ENCODE measurements at regions not wholly inside any gene's neighbourhood (a gene's known extent, or its start where the extent isn't known, plus 50 kb on each side); places are given as distances from the start of the nearest gene placed in this dataset.

DNA sequence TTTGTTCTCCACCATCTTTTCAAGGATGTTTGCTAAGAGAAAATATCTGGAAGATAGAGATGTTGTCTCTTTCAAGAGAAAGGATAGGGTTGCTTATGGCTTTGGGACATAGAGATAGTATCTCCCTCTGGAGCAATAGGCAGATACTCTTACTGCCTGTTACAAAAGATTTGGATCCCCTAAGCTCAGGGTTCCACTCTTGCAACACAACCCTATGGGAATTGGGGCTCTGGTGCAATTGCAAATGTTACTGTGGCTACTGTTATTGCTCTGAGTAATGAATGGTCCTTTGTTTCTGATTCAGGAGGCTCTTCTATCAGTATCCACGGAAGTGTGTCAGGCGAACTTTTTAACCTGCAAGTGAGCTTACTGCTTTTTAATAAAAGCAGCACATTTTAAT, 88.8 kb downstream of the GPR85 start:
- Histone ChIP-seq H3K79me2 (ENCODE audit: control insufficient read depth, insufficient read depth, low read length) (no peaks in the 10 kb centered on the region), H3K9me3 (ENCODE audit: control insufficient read depth, low read depth, low read length) (no peaks in the 10 kb centered on the region), H3K9ac (ENCODE audit: control insufficient read depth, extremely low read depth, insufficient read depth, low read length) (no peak overlapping the region), H2AFZ (ENCODE audit: control insufficient read depth, low read length) (no peak overlapping the region), H3K4me2 (ENCODE audit: control insufficient read depth, extremely low read depth, insufficient read depth, low read depth, low read length) (no peak overlapping the region), H4K20me1 (ENCODE audit: control insufficient read depth, extremely low read depth, insufficient read depth, low read length) (no peaks in the 10 kb centered on the region), H3K4me1 (ENCODE audit: control insufficient read depth, extremely low read depth, insufficient read depth, low read length) (peaks cover 9% of the 10 kb centered on the region), H3K27ac (ENCODE audit: control insufficient read depth, insufficient read depth, low read length) (no peak overlapping the region), H3K27me3 (ENCODE audit: control insufficient read depth, extremely low read depth, insufficient read depth, low read length) (no peaks in the 10 kb centered on the region), H3K4me3 (ENCODE audit: control insufficient read depth in 2 of 3, extremely low read depth in 1 of 3, insufficient read depth in 2 of 3, low read depth in 1 of 3, low read length in 3 of 3) (no peak overlapping the region), H3K9me1 (ENCODE audit: control insufficient read depth, extremely low read depth, insufficient read depth, low read length) (no peaks in the 10 kb centered on the region), H3K36me3 (ENCODE audit: control insufficient read depth in 2 of 2, extremely low read depth in 1 of 2, insufficient read depth in 2 of 2, low read length in 2 of 2) (no peaks in the 10 kb centered on the region)
- dilution Hi-C loops (cut with MboI; ENCODE audit: extremely low pct_ligation_motif_present, low sequenced_read_pairs), result no loop called here
- no peak for FAIRE-seq
- no peak for TF ChIP-seq EZH2 (IDR thresholded peaks at IDR 0.05; ENCODE audit: low read length)
- TF ChIP-seq, protein P1, sequence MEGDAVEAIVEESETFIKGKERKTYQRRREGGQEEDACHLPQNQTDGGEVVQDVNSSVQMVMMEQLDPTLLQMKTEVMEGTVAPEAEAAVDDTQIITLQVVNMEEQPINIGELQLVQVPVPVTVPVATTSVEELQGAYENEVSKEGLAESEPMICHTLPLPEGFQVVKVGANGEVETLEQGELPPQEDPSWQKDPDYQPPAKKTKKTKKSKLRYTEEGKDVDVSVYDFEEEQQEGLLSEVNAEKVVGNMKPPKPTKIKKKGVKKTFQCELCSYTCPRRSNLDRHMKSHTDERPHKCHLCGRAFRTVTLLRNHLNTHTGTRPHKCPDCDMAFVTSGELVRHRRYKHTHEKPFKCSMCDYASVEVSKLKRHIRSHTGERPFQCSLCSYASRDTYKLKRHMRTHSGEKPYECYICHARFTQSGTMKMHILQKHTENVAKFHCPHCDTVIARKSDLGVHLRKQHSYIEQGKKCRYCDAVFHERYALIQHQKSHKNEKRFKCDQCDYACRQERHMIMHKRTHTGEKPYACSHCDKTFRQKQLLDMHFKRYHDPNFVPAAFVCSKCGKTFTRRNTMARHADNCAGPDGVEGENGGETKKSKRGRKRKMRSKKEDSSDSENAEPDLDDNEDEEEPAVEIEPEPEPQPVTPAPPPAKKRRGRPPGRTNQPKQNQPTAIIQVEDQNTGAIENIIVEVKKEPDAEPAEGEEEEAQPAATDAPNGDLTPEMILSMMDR (optimal IDR thresholded peaks at IDR 0.05 in 1 of 3, IDR thresholded peaks at IDR 0.05 in 1 of 3, conservative IDR thresholded peaks at IDR 0.05 in 1 of 3; ENCODE audit: extremely low read depth in 1 of 3, insufficient read depth in 2 of 3, low read length in 3 of 3), result no peak
- no peak for DNase-seq (ENCODE audit: low read depth, low spot score)

DNA sequence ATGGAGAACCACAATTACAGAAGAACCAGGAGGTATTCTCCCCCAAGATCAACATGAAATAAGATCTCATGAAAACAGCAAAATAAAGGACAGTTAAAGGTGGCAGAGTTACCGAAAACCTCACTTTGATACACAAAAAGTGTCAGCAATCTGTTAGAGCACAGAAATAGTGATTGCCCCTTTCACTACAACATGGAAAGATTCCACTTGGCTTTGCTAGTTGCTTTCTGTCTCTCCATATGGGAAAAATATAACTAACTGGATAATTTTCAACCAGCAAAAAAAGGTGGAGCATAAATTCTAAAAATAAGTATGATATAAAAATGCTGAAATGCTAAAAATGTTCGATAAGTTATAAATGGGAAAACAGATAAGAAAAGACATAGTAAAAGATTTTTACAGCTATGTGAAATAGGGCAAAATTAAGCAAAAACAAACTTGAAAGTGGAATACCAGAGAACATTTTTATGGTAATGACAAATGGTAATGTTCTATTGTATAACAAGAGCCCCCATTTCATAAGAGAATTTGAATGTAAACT, 90.2 kb downstream of the GPR85 start:
- Histone ChIP-seq H3K27me3 (ENCODE audit: control insufficient read depth, extremely low read depth, insufficient read depth, low read length) (no peaks in the 10 kb centered on the region), H3K4me1 (ENCODE audit: control insufficient read depth, extremely low read depth, insufficient read depth, low read length) (peaks cover 9% of the 10 kb centered on the region), H3K9me3 (ENCODE audit: control insufficient read depth, low read depth, low read length) (no peaks in the 10 kb centered on the region), H2AFZ (ENCODE audit: control insufficient read depth, low read length) (peak overlapping the region; percentile 47), H3K4me3 (ENCODE audit: control insufficient read depth in 2 of 3, extremely low read depth in 1 of 3, insufficient read depth in 2 of 3, low read depth in 1 of 3, low read length in 3 of 3) (no peak overlapping the region), H3K27ac (ENCODE audit: control insufficient read depth, insufficient read depth, low read length) (no peak overlapping the region), H4K20me1 (ENCODE audit: control insufficient read depth, extremely low read depth, insufficient read depth, low read length) (no peaks in the 10 kb centered on the region), H3K4me2 (ENCODE audit: control insufficient read depth, extremely low read depth, insufficient read depth, low read depth, low read length) (no peak overlapping the region), H3K9ac (ENCODE audit: control insufficient read depth, extremely low read depth, insufficient read depth, low read length) (no peak overlapping the region), H3K36me3 (ENCODE audit: control insufficient read depth in 2 of 2, extremely low read depth in 1 of 2, insufficient read depth in 2 of 2, low read length in 2 of 2) (no peaks in the 10 kb centered on the region), H3K9me1 (ENCODE audit: control insufficient read depth, extremely low read depth, insufficient read depth, low read length) (no peaks in the 10 kb centered on the region), H3K79me2 (ENCODE audit: control insufficient read depth, insufficient read depth, low read length) (no peaks in the 10 kb centered on the region)
- no peak for TF ChIP-seq EZH2 (IDR thresholded peaks at IDR 0.05; ENCODE audit: low read length)
- TF ChIP-seq, protein P1 (optimal IDR thresholded peaks at IDR 0.05 in 1 of 3, IDR thresholded peaks at IDR 0.05 in 1 of 3, conservative IDR thresholded peaks at IDR 0.05 in 1 of 3; ENCODE audit: extremely low read depth in 1 of 3, insufficient read depth in 2 of 3, low read length in 3 of 3), result no peak
- DNase-seq (ENCODE audit: low read depth, low spot score) (no peak), FAIRE-seq (no peak)
- dilution Hi-C loops (cut with MboI; ENCODE audit: extremely low pct_ligation_motif_present, low sequenced_read_pairs), result no loop called here

Data from keratinocyte (primary cell).